ENCODE measurements at regions not wholly inside any gene's neighbourhood (a gene's known extent, or its start where the extent isn't known, plus 50 kb on each side); places are given as distances from the start of the nearest gene placed in this dataset.
"Not testable (repeated sequence)": the region's sequence is repeated elsewhere in the genome, so short reads cannot be mapped to it uniquely, and the experiment has no call there.

DNA sequence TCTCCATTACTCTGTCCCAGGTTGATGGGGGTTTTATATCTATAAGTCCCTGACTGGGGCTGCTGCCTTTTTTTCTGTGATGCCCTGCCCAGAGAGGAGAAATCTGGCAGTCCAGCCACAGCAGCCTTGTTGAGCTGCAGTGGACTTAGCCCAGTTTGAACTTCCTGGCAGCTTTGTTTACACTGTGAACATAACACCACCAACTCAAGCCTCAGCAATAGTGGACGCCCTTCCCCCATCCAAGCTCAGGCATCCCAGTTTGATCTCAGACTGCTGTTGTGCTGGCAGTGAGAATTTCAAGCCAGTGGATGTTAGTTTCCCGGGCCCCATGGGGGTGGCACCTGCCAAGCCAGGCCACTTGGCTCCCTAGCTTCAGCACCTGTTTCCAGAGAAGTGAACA lies 298.5 kb upstream of the KDM5D start:
- Mint-ChIP-seq H3K9me3 (peaks cover 0 to 4% of the 10 kb centered on the region in 2 donors), H3K36me3 (ENCODE audit: insufficient read depth) (no peaks in the 10 kb centered on the region), H3K4me3 (no peak overlapping the region), H3K27me3 (no peaks in the 10 kb centered on the region), H3K27ac (no peak overlapping the region), H3K4me1 (ENCODE audit: low read depth in 2 of 2) (no peaks in the 10 kb centered on the region)
- DNase-seq (no peak), ATAC-seq (replicated peaks) (no peak)

GRCh38 chrY:20025676-20026075 lies 281.1 kb upstream of the KDM5D start:
- ATAC-seq (replicated peaks): no peak
- H3K27me3 Mint-ChIP-seq: no peaks in the 10 kb centered on the region

DNA sequence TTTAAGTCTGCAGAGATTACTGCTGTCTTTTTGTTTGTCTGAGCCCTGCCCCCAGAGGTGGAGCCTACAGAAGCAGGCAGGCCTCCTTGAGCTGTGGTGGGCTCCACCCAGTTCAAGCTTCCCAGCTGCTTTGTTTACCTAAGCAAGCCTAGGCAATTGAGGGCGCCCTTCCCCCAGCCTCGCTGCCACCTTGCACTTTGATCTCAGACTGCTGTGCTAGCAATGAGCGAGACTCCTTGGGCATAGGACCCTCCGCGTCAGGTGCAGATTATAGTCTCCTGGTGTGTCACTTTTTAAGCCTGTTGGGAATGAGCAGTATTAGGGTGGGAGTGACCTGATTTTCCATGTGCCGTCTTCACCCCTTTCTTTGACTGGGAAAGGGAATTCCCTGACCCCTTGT lies 248.9 kb upstream of the KDM5D start:
- not testable (repeated sequence) for H3K4me3 Mint-ChIP-seq; H3K4me1 Mint-ChIP-seq (ENCODE audit: low read depth in 2 of 2); H3K27me3 Mint-ChIP-seq; H3K9me3 Mint-ChIP-seq; ATAC-seq (replicated peaks); H3K27ac Mint-ChIP-seq; H3K36me3 Mint-ChIP-seq (ENCODE audit: insufficient read depth); DNase-seq

More at GRCh38 chrY:20025676-20026075, 281.1 kb upstream of the KDM5D start:
- H3K27ac Mint-ChIP-seq: no peak overlapping the region
- no peak overlapping the region for H3K4me3 Mint-ChIP-seq
- no peaks in the 10 kb centered on the region for H3K4me1 Mint-ChIP-seq (ENCODE audit: low read depth in 2 of 2)
- H3K9me3 Mint-ChIP-seq: peaks cover 0 to 4% of the 10 kb centered on the region in 2 donors
- no peak for DNase-seq
- H3K36me3 Mint-ChIP-seq (ENCODE audit: insufficient read depth): no peaks in the 10 kb centered on the region

DNA sequence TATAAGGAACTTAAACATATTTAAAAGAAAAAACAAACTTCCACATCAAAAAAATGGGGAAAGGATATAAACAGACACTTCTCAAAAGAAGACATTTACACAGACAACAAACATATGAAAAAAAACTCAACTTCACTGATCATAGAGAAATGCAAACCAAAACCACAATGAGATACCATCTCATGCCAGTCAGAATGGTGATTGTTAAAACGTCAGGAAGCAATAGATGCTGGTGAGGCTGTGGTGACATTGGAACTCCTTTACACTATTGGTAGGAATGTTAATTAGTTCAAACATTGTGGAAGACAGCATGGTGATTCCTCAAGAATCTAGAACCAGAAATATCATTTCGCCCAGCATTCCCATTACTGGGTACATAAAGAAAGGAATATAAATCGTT lies 228.5 kb upstream of the KDM5D start:
- H3K4me3 Mint-ChIP-seq: no peak overlapping the region
- no peaks in the 10 kb centered on the region for H3K4me1 Mint-ChIP-seq (ENCODE audit: low read depth in 2 of 2)

DNA sequence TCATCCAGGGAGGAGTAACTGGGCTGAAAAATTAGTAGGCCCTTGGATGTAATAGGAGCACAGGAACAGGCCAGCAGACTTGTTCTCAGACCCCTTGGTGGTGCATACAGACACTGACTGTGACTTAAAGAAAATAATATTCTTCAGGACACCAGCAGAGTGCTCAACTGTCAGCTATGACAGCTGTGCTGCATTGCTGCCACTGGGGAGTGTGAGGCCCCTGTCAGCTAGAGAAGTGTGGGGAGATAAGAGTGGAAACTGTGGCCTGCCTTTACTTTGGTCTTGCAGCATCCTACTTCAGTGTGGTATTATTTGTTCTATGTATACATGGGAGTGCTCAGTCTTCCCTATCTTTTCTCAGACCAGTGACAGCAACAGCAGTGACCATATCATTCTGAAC lies 203.2 kb upstream of the KDM5D start:
- H3K9me3 Mint-ChIP-seq: peaks cover 0 to 6% of the 10 kb centered on the region in 2 donors
- no peaks in the 10 kb centered on the region for H3K27me3 Mint-ChIP-seq
- no peak overlapping the region for H3K4me3 Mint-ChIP-seq
- DNase-seq: no peak
- no peak for ATAC-seq (replicated peaks)
- no peaks in the 10 kb centered on the region for H3K36me3 Mint-ChIP-seq (ENCODE audit: insufficient read depth)
- H3K4me1 Mint-ChIP-seq (ENCODE audit: low read depth in 2 of 2): no peaks in the 10 kb centered on the region
- no peak overlapping the region for H3K27ac Mint-ChIP-seq

More for the DNA sequence above, 228.5 kb upstream of the KDM5D start:
- DNase-seq: no peak
- no peak for ATAC-seq (replicated peaks)
- Mint-ChIP-seq H3K9me3 (no peaks in the 10 kb centered on the region), H3K27me3 (no peaks in the 10 kb centered on the region), H3K27ac (no peak overlapping the region), H3K36me3 (ENCODE audit: insufficient read depth) (no peaks in the 10 kb centered on the region)

DNA sequence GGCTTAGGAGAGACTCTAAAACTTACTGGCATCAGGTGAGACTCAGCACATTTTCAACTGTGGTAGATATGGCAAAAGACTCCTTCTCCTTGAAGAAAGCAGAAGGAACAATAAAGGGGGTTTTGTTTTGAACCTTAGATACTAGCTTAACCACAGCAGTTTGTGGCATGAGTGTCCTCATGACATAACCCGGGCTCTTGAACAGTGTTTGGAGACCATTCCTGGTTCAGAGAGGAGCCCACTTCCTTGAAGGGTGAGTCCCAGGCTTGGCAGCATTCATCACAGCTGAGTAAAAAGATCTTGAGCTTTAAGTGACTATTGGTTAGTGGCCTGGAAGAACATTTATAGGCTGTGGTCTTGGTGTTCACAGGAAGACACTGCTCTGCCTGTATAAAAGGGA lies 154.5 kb upstream of the KDM5D start:
- Mint-ChIP-seq H3K36me3 (ENCODE audit: insufficient read depth) (no peaks in the 10 kb centered on the region), H3K27ac (no peak overlapping the region), H3K27me3 (peaks cover 3 to 11% of the 10 kb centered on the region in 2 donors), H3K9me3 (no peaks in the 10 kb centered on the region), H3K4me1 (ENCODE audit: low read depth in 2 of 2) (no peaks in the 10 kb centered on the region), H3K4me3 (no peak overlapping the region)
- ATAC-seq (replicated peaks): no peak
- DNase-seq: no peak

- Mint-ChIP-seq H3K4me1 (ENCODE audit: low read depth in 2 of 2) (no peaks in the 10 kb centered on the region), H3K27me3 (peaks cover 18 to 29% of the 10 kb centered on the region in 2 donors), H3K9me3 (peaks cover 0 to 1% of the 10 kb centered on the region in 2 donors)
Observed at GRCh38 chrY:19892076-19892964, 147.8 kb upstream of the KDM5D start.

GRCh38 chrY:19882145-19882544 lies 137.6 kb upstream of the KDM5D start:
- DNase-seq (no peak), ATAC-seq (replicated peaks) (no peak)
- Mint-ChIP-seq H3K36me3 (ENCODE audit: insufficient read depth) (no peaks in the 10 kb centered on the region), H3K27ac (no peak overlapping the region), H3K4me3 (no peak overlapping the region), H3K27me3 (no peaks in the 10 kb centered on the region), H3K4me1 (ENCODE audit: low read depth in 2 of 2) (no peaks in the 10 kb centered on the region), H3K9me3 (no peaks in the 10 kb centered on the region)

More at GRCh38 chrY:19892076-19892964, 147.8 kb upstream of the KDM5D start:
- Mint-ChIP-seq H3K4me3 (no peak overlapping the region), H3K36me3 (ENCODE audit: insufficient read depth) (no peaks in the 10 kb centered on the region), H3K27ac (no peak overlapping the region)
- ATAC-seq (replicated peaks) (no peak), DNase-seq (no peak)

GRCh38 chrY:19869715-19870114 lies 125.2 kb upstream of the KDM5D start:
- DNase-seq (no peak), ATAC-seq (replicated peaks) (peak; percentile 29)
- no peaks in the 10 kb centered on the region for H3K4me1 Mint-ChIP-seq (ENCODE audit: low read depth in 2 of 2)
- H3K27me3 Mint-ChIP-seq: peaks cover 13 to 16% of the 10 kb centered on the region in 2 donors
- no peaks in the 10 kb centered on the region for H3K36me3 Mint-ChIP-seq (ENCODE audit: insufficient read depth)
- peak overlapping the region; percentile 62 to 64 for H3K4me3 Mint-ChIP-seq
- H3K27ac Mint-ChIP-seq: no peak overlapping the region
- H3K9me3 Mint-ChIP-seq: no peaks in the 10 kb centered on the region

DNA sequence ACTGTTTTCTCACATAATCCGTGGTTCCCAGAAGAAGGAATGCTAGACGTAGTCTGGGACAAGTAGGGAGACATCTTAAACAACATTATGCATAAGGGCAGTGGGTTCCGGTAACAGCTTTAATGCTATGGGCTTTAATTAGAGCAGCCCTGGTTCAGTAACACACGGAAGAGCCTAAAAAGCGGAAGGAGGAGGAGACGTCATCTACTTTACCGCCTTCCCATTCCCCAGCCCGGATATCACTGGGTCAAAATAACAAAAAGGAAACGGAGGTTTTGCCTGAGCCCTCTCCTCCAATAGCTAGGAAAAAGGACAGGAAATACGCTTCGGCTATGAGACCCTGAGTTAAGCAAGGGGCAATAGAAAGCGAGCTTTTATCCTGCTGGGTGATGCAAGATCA lies 124.8 kb upstream of the KDM5D start:
- Mint-ChIP-seq H3K4me1 (ENCODE audit: low read depth in 2 of 2) (no peaks in the 10 kb centered on the region), H3K4me3 (peak overlapping the region; percentile 62 to 64), H3K9me3 (no peaks in the 10 kb centered on the region), H3K27ac (no peak overlapping the region), H3K27me3 (peaks cover 13 to 16% of the 10 kb centered on the region in 2 donors), H3K36me3 (ENCODE audit: insufficient read depth) (no peaks in the 10 kb centered on the region)
- DNase-seq: no peak
- ATAC-seq (replicated peaks): no peak

- Mint-ChIP-seq H3K4me1 (ENCODE audit: low read depth in 2 of 2) (no peaks in the 10 kb centered on the region), H3K9me3 (no peaks in the 10 kb centered on the region), H3K27ac (no peak overlapping the region), H3K4me3 (peak overlapping the region in 1 of 2 donors; percentile 64), H3K27me3 (peaks cover 13 to 16% of the 10 kb centered on the region in 2 donors), H3K36me3 (ENCODE audit: insufficient read depth) (no peaks in the 10 kb centered on the region)
- no peak for DNase-seq
- ATAC-seq (replicated peaks): no peak
Observed at GRCh38 chrY:19868647-19869046, 124.1 kb upstream of the KDM5D start.

DNA sequence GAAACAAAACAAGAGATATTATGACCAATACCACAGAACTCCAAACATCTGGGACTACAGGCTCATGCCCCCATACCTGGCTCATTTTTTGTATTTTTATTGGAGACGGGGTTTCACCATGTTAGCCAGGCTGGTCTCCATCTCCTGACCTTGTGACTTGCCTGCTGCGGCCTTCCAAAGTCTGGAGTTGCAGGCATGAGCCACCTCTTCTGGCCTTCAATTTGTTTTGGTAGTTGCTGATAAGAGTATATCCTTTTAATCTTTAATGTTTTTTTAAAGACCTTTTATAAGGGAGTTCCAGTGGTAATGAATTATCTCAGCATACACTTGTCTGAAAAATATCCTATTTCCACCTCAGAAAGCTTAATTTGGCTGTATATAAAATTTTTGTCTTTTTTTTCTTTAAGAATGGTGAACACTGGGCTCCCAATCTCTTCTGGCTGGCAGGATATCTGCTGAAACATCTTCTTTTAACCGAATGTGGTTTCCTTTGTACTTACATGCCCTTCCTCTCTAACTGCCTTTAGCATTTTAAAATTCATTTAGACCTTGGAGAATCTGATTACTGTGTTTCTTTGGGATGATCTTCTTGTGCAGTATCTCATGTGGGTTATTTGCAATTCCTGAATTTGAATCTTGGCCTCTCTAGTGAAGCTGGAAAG lies 112.1 kb upstream of the KDM5D start:
- Mint-ChIP-seq H3K4me1 (ENCODE audit: low read depth in 2 of 2) (no peaks in the 10 kb centered on the region), H3K27me3 (peaks cover 0 to 2% of the 10 kb centered on the region in 2 donors), H3K4me3 (no peak overlapping the region), H3K9me3 (peaks cover 0 to 7% of the 10 kb centered on the region in 2 donors), H3K27ac (peak overlapping the region in 1 of 2 donors; percentile 41), H3K36me3 (ENCODE audit: insufficient read depth) (no peaks in the 10 kb centered on the region)
- DNase-seq (no peak), ATAC-seq (replicated peaks) (no peak)

GRCh38 chrY:19842972-19843371 lies 98.4 kb upstream of the KDM5D start:
- H3K4me3 Mint-ChIP-seq: no peak overlapping the region
- ATAC-seq (replicated peaks) (no peak), DNase-seq (no peak)
- peaks cover 0 to 13% of the 10 kb centered on the region in 2 donors for H3K27me3 Mint-ChIP-seq
- no peaks in the 10 kb centered on the region for H3K4me1 Mint-ChIP-seq (ENCODE audit: low read depth in 2 of 2)
- H3K9me3 Mint-ChIP-seq: peaks cover 0 to 3% of the 10 kb centered on the region in 2 donors
- peaks cover 2% of the 10 kb centered on the region for H3K36me3 Mint-ChIP-seq (ENCODE audit: insufficient read depth)
- H3K27ac Mint-ChIP-seq: no peak overlapping the region

DNA sequence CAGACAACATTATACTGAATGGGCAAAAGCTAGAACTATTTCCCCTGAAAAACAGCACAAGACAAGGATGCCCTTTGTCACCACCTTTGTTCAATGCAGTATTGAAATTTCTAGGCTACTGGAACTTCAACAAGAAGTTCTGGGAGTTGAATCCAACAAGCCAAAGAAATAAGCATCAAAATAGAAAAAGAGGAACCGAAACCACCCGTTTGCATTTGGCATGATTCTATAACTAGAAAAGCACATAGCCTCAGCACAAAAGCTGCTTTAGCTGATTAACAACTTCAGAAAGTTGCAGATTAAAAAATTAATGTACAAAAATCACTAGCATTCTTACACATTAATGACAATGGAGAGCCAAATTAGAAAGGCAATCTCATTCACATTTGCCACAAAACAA lies 79.6 kb upstream of the KDM5D start:
- no peak for DNase-seq
- no peak for ATAC-seq (replicated peaks)
- H3K27ac Mint-ChIP-seq: no peak overlapping the region
- H3K4me3 Mint-ChIP-seq: no peak overlapping the region
- H3K4me1 Mint-ChIP-seq (ENCODE audit: low read depth in 2 of 2): no peaks in the 10 kb centered on the region
- H3K27me3 Mint-ChIP-seq: peaks cover 6 to 24% of the 10 kb centered on the region in 2 donors
- H3K9me3 Mint-ChIP-seq: no peaks in the 10 kb centered on the region
- H3K36me3 Mint-ChIP-seq (ENCODE audit: insufficient read depth): no peaks in the 10 kb centered on the region

Measured in effector memory CD8-positive, alpha-beta T cell (primary cell).